ENCODE measurements at regions not wholly inside any gene's neighbourhood (a gene's known extent, or its start where the extent isn't known, plus 50 kb on each side); places are given as distances from the start of the nearest gene placed in this dataset.

DNA sequence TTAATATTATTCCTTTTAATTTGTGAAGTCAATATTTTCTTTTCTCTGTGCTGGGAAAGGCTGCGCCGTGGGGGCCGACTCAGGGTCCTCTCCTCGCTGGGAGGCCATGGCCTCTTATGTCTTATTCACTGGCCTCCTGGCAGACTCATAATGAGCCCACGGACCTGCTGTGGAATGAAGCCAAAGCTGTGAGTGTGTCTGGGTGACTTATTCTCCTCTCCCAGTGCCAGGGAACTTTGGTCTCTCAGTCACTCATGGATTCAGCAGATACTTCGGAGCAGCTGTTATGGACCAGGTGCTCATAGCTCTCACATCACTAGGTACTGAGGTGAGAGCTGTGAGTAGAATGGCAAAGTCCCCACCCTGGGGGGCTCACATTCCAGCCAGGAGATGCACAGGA, 297.6 kb downstream of the CDH26 start:
- Histone ChIP-seq H3K4me1 (ENCODE audit: insufficient read depth) (no peaks in the 10 kb centered on the region), H3K27ac (no peak overlapping the region), H3K36me3 (no peaks in the 10 kb centered on the region), H3K4me3 (no peak overlapping the region), H3K27me3 (no peaks in the 10 kb centered on the region), H3K9me3 (no peaks in the 10 kb centered on the region)
- 36 to 45% (median 42%) methylated on average over 6 of the region's 6 CpGs for WGBS, 3 donors
- TF ChIP-seq POLR2A (IDR thresholded peaks at IDR 0.05) (no peak), EP300 (IDR thresholded peaks at IDR 0.05) (no peak)
- TF ChIP-seq, protein P1, sequence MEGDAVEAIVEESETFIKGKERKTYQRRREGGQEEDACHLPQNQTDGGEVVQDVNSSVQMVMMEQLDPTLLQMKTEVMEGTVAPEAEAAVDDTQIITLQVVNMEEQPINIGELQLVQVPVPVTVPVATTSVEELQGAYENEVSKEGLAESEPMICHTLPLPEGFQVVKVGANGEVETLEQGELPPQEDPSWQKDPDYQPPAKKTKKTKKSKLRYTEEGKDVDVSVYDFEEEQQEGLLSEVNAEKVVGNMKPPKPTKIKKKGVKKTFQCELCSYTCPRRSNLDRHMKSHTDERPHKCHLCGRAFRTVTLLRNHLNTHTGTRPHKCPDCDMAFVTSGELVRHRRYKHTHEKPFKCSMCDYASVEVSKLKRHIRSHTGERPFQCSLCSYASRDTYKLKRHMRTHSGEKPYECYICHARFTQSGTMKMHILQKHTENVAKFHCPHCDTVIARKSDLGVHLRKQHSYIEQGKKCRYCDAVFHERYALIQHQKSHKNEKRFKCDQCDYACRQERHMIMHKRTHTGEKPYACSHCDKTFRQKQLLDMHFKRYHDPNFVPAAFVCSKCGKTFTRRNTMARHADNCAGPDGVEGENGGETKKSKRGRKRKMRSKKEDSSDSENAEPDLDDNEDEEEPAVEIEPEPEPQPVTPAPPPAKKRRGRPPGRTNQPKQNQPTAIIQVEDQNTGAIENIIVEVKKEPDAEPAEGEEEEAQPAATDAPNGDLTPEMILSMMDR (IDR thresholded peaks at IDR 0.05): no peak
- DNase-seq: no peak
- intact Hi-C loops (cut with DNase I): no loop called here

DNA sequence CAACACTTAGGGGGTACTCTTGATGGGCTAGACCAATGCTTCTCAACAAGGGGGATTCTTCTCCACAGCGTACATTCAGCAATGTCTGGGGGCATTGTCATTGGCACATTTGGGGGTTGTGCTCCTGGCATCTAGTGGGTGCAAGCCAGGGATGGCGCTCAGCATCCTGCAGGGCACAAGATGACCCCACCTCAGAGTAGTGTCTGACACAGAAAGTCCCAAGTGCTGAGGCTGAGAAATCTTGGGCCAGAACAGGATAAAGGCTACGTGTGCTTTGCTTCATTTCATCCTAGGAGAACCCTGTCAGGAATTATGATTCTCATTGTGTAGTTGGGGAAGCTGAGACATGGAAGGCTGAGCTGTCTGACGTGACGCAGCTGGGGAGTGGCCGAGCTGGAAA, 298.6 kb downstream of the CDH26 start:
- Histone ChIP-seq H3K9me3 (no peaks in the 10 kb centered on the region), H3K4me3 (no peak overlapping the region), H3K27me3 (no peaks in the 10 kb centered on the region), H3K27ac (no peak overlapping the region), H3K36me3 (no peaks in the 10 kb centered on the region), H3K4me1 (ENCODE audit: insufficient read depth) (no peaks in the 10 kb centered on the region)
- 62 to 73% (median 66%) methylated on average over 6 of the region's 6 CpGs for WGBS, 3 donors
- TF ChIP-seq POLR2A (IDR thresholded peaks at IDR 0.05) (no peak), EP300 (IDR thresholded peaks at IDR 0.05) (no peak)
- TF ChIP-seq, protein P1 (IDR thresholded peaks at IDR 0.05): no peak
- no peak for DNase-seq
- intact Hi-C loops (cut with DNase I): no loop called here

DNA sequence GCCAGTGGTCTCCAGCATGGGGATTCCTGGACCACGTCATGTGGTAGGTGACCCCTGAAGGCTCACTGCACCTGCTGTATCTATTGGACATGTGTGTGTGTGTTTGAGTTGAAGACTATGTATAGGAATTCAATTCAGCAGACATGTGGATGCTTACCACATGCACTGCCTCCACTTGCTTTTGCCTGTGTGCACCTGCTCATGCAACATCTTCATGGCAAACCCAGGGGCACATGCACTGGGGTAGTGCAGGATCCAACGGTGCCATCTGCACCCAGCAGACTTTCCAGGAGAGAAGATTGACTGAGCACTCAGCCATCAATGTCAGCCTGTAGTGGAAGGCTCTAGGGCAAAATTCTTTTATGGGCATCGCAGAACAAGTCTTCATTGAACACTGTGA, 299.4 kb downstream of the CDH26 start:
- intact Hi-C loops (cut with DNase I): no loop called here
- no peak overlapping the region for H3K4me3 ChIP-seq
- H3K9me3 ChIP-seq: no peaks in the 10 kb centered on the region
- no peaks in the 10 kb centered on the region for H3K27me3 ChIP-seq
- H3K27ac ChIP-seq: no peak overlapping the region
- 76 to 79% (median 79%) methylated on average over 3 of the region's 3 CpGs for WGBS, 3 donors
- H3K36me3 ChIP-seq: no peaks in the 10 kb centered on the region
- TF ChIP-seq EP300 (IDR thresholded peaks at IDR 0.05) (no peak), POLR2A (IDR thresholded peaks at IDR 0.05) (no peak)
- TF ChIP-seq, protein P1 (IDR thresholded peaks at IDR 0.05): no peak
- DNase-seq: no peak
- H3K4me1 ChIP-seq (ENCODE audit: insufficient read depth): no peaks in the 10 kb centered on the region

DNA sequence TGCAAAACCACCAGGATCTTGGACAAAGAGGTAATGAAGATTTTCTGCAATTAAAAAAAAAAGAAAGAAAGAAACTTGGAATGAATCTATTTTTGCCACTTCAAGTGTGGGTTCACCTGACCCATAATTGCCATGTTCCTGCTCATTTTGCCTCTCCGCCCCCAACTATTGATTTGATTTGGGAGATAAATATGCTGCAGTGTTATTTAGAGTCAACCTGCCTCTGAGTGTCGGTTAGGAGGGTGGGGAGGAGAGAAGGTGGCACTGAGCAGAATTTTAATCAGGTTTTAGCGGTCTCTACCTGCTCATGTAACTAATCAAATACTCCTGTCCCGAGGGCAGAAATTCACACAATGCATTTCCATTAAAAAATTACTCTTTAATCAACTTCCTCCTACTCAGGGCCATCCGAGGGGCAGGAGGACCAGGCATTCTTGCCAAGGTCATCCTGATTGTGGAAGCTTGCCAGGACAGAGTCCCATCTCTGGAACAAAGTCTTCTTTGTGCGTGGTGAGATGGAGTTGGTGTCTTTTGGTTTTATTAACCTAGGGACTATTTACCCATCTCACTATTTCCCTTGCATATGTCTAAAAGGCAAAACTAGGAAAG, 300.1 kb downstream of the CDH26 start:
- no peak for DNase-seq
- Histone ChIP-seq H3K4me1 (ENCODE audit: insufficient read depth) (no peaks in the 10 kb centered on the region), H3K27ac (no peak overlapping the region), H3K27me3 (no peaks in the 10 kb centered on the region), H3K36me3 (no peaks in the 10 kb centered on the region), H3K4me3 (no peak overlapping the region), H3K9me3 (no peaks in the 10 kb centered on the region)
- TF ChIP-seq, protein P1 (IDR thresholded peaks at IDR 0.05): no peak
- TF ChIP-seq POLR2A (IDR thresholded peaks at IDR 0.05) (no peak), EP300 (IDR thresholded peaks at IDR 0.05) (no peak)
- intact Hi-C loops (cut with DNase I): no loop called here
- 50 to 57% (median 54%) methylated on average over 6 of the region's 6 CpGs for WGBS, 3 donors
